SK-N-SH (cell line): ENCODE measurements at regions not wholly inside any gene's neighbourhood (a gene's known extent, or its start where the extent isn't known, plus 50 kb on each side); places are given as distances from the start of the nearest gene placed in this dataset.

ENCODE experiments used
- CHD2 ChIP-seq: fragments of 150-350 bp; IDR thresholded peaks from 2 replicates; pipeline ENCODE4 v1.6.1; 2018; ENCODE audit warnings: low read length; ENCODE audit not compliant: partially characterized antibody
- CTCF ChIP-seq: fragments of 200-600 bp; sonication (generic); IDR thresholded peaks from 2 replicates; pipeline ENCODE4 v1.6.1; 2017; ENCODE audit warnings: antibody characterized with exemption, mild to moderate bottlenecking, moderate library complexity
- EZH2phosphoT487 ChIP-seq: fragments of 200-600 bp; sonication (generic); IDR thresholded peaks from 2 replicates; pipeline ENCODE4 v1.6.1; 2017; ENCODE audit warnings: low read depth, mixed run types, mild to moderate bottlenecking, antibody characterized with exemption, moderate library complexity, borderline replicate concordance
- FOXJ3 ChIP-seq: sonication (generic); formaldehyde crosslinking; IDR thresholded peaks from 2 replicates; pipeline ENCODE4 v1.5.1; 2020; ENCODE audit warnings: mild to moderate bottlenecking, missing genetic modification reagents
- MAX ChIP-seq: IDR thresholded peaks from 2 replicates; pipeline ENCODE4 v1.4.0; 2012; ENCODE audit warnings: low read depth
- RCOR1 ChIP-seq: fragments of 150-350 bp; IDR thresholded peaks from 2 replicates; pipeline ENCODE4 v1.6.1; 2017; ENCODE audit warnings: antibody characterized with exemption, low read length
- SMC3 ChIP-seq: IDR thresholded peaks from 2 replicates; pipeline ENCODE4 v1.6.1; 2012; ENCODE audit warnings: low read depth, low read length, improper control_type of control experiment
- TAF1 ChIP-seq: IDR thresholded peaks from 2 replicates; pipeline ENCODE4 v1.6.1; 2012; ENCODE audit warnings: low read depth, mild to moderate bottlenecking, low read length, moderate library complexity, borderline replicate concordance
- TCF12 ChIP-seq: IDR thresholded peaks from 2 replicates; pipeline ENCODE4 v1.4.0; 2012

GRCh38 chr1:8138673-8139072, 112.6 kb upstream of the ERRFI1 start:
- TF ChIP-seq SMC3 = no peak
- no peak for TF ChIP-seq TCF12
- no peak for TF ChIP-seq FOXJ3
- TF ChIP-seq MAX = no peak
- TF ChIP-seq EZH2phosphoT487 = no peak
- TF ChIP-seq RCOR1 = no peak
- TF ChIP-seq CTCF = no peak
- no peak for TF ChIP-seq CHD2
- no peak for TF ChIP-seq TAF1
